ENCODE measurements at regions not wholly inside any gene's neighbourhood (a gene's known extent, or its start where the extent isn't known, plus 50 kb on each side); places are given as distances from the start of the nearest gene placed in this dataset.

- no peak for DNase-seq (ENCODE audit: low read depth, low spot score)
These were observed 76.3 kb upstream of the SLITRK1 start for GRCh38 chr13:83958531-83958930.

DNA sequence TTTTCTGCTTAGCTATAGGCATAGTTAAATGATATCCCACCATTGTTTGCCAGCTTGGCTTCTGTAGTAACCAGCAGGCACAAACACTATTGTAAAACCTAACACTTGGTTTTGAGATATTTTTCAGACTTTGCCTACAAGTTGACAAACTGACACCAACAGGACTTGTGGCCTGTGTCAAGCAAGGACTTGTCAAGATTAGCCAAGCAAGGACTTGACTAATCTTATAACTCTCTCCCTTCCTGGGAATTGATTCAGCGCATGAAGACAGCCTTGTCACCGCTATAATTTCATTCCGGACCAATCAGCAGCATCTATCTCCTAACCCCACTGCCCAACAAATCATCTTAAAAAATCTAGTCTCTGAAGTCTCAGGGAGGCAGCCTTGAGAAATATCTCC is 72.7 kb upstream of the SLITRK1 start:
- DNase-seq (ENCODE audit: low read depth, low spot score), result no peak

- DNase-seq (ENCODE audit: low read depth, low spot score), result no peak
These were observed 71.6 kb upstream of the SLITRK1 start for GRCh38 chr13:83953916-83954315.

DNA sequence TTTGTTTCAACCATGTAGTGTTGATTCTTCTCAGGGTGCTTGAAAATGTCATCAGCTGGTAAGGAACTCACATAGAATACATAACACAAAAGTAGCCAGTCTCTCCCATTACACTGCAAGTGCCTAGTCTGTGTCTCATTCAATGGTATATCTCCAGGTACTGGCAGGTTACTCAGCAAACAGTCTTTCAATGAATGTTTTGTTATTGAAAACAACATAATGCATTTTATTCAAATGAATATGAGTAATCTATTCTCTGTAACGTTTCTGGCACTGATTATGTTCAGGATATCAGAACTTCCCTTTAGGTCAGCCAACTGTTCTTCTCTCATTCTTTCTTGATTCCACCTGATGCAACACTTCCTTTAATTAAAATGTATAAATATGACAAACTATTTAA is 68.0 kb upstream of the SLITRK1 start:
- no peak for DNase-seq (ENCODE audit: low read depth, low spot score)

DNA sequence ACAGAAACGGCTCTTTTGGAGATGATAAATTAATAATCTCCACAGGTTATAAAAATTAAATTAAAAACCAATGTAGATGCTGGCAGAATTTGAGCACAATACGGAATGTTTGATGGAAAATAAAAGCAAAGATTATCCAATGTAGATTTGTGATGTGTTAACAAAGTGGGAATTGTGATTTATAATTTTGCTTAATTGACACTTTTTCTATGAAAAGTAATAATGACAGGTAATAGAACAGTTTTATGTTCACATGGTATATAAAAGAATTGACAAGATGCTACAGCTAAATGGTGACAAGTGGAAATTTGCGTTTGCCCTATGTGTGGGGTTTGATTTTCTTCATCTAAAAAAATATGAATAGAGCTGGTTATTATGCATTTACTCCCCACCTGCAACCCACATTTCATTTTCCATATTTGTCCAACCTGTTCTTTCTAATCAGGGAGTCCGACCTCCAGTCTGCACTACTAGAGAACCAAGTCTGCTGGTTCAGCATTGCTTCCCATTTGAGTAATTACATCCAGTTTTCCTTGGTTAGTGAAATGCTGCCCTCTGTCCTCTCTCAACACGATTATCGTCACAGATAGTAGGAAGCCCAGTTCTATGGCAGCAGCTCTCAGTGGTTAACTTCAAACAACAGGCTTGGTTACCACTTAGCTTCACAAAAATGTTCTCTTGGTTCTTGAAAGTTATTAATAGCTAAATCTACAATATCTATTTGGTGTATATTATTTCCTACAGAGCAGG is 61.4 kb upstream of the SLITRK1 start:
- DNase-seq (ENCODE audit: low read depth, low spot score), result no peak

DNA sequence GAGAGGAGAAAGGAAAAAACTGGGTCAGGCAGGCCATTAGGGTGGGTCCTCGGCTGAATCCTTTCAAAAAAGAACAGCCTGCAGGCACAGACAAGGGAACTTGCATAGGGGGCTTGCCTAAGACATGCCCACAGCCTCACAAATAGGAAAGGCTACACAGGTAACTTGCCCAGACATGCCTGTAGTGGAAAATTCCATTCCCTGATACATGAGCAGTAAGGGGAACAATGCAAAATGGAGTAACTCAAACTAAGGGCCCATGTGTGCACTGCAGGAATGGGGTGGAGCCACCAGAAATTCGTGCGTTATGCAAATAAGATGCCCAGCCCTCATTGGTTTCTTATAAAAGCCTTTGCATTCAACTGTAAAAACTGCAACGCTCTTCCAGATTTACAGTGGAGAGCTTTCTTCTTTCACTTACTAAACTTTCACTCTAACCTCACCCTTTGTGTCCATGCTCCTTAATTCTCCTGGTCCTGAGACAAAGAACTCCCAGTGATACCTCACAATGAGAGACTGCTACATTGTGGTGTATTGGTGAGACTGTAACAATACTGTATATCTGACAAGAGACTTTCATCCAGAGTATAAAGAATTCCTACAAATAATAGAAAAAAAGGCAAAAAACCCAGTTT is 59.5 kb upstream of the SLITRK1 start:
- DNase-seq (ENCODE audit: low read depth, low spot score), result peak; percentile 4

DNA sequence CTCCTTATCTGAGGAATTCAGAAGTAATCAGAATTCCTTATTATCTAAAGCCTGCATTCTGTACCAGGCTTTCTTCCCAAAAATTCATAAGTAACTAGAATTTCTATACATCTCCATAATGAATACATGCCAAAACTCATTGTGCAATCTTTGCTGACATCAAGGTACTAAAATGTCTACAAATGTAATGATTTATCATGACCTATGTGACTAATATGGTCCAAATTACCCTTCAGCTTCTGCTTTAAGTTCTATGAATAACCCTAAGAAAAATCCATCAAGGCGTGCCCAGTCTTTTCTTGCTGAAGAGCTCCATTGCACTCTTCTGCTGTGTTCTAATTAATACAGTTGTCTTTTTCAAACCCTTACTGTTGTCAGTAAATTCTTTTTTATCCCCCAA is 58.5 kb upstream of the SLITRK1 start:
- DNase-seq (ENCODE audit: low read depth, low spot score), result no peak

GRCh38 chr13:83937579-83937978 is 55.3 kb upstream of the SLITRK1 start:
- no peak for DNase-seq (ENCODE audit: low read depth, low spot score)

- DNase-seq (ENCODE audit: low read depth, low spot score), result no peak
These were observed 53.3 kb upstream of the SLITRK1 start for GRCh38 chr13:83935566-83935965.

All from astrocyte of the hippocampus (primary cell).